Hepatocyte (in vitro differentiated cells): ENCODE measurements at regions not wholly inside any gene's neighbourhood (a gene's known extent, or its start where the extent isn't known, plus 50 kb on each side); places are given as distances from the start of the nearest gene placed in this dataset.

Experiments used
- DNase-seq: peaks from one replicate; pipeline ENCODE4 v3.0.0-alpha.2; 2016; ENCODE audit warnings: low spot score
- H2AFZ ChIP-seq: fragments of 200-600 bp; sonication (generic); 2 replicates; pipeline ENCODE4 v1.6.0; 2016; ENCODE audit warnings: antibody characterized with exemption, mild to moderate bottlenecking
- H3K27ac ChIP-seq: fragments of 200-600 bp; sonication (generic); 2 replicates; pipeline ENCODE4 v1.5.1; 2016; ENCODE audit warnings: mild to moderate bottlenecking
- H3K27me3 ChIP-seq: fragments of 200-600 bp; sonication (generic); 2 replicates; pipeline ENCODE4 v1.6.1; 2016
- H3K36me3 ChIP-seq: fragments of 200-600 bp; sonication (generic); replicated peaks from 2 replicates; pipeline ENCODE4 v1.5.1; 2016; ENCODE audit warnings: low read depth; ENCODE audit not compliant: insufficient read depth
- H3K4me1 ChIP-seq: fragments of 200-600 bp; sonication (generic); 2 replicates; pipeline ENCODE4 v1.5.1; 2016; ENCODE audit warnings: mild to moderate bottlenecking, moderate library complexity; ENCODE audit not compliant: insufficient read depth
- H3K4me2 ChIP-seq: fragments of 200-600 bp; sonication (generic); 2 replicates; pipeline ENCODE4 v1.6.0; 2016
- H3K4me3 ChIP-seq: fragments of 200-600 bp; sonication (generic); 2 replicates; pipeline ENCODE4 v1.5.1; 2016; ENCODE audit warnings: mild to moderate bottlenecking
- H3K79me2 ChIP-seq: fragments of 200-600 bp; sonication (generic); 2 replicates; pipeline ENCODE4 v1.6.0; 2017; ENCODE audit warnings: mild to moderate bottlenecking
- H3K9me2 ChIP-seq: fragments of 200-600 bp; sonication (generic); replicated peaks from 2 replicates; pipeline ENCODE4 v1.6.0; 2017; ENCODE audit warnings: mild to moderate bottlenecking; ENCODE audit not compliant: insufficient read depth
- H3K9me3 ChIP-seq: fragments of 200-600 bp; sonication (generic); 2 replicates; pipeline ENCODE4 v1.5.1; 2016; ENCODE audit warnings: low read depth, mild to moderate bottlenecking
- H4K20me1 ChIP-seq: fragments of 200-600 bp; sonication (generic); 2 replicates; pipeline ENCODE4 v1.6.0; 2016; ENCODE audit warnings: mild to moderate bottlenecking; ENCODE audit not compliant: insufficient read depth, poor library complexity, severe bottlenecking
- CTCF ChIP-seq: fragments of 200-600 bp; sonication (generic); IDR thresholded peaks from 2 replicates; pipeline ENCODE4 v1.5.1; 2016; ENCODE audit warnings: antibody characterized with exemption, mild to moderate bottlenecking; ENCODE audit not compliant: poor library complexity
- EZH2 ChIP-seq: fragments of 200-600 bp; sonication (generic); IDR thresholded peaks from 2 replicates; pipeline ENCODE4 v1.6.1; 2016; ENCODE audit warnings: antibody characterized with exemption, mild to moderate bottlenecking, borderline replicate concordance
- EZH2phosphoT487 ChIP-seq: fragments of 200-600 bp; sonication (generic); IDR thresholded peaks from one replicate; pipeline ENCODE4 v1.6.1; 2018; ENCODE audit warnings: antibody characterized with exemption, mild to moderate bottlenecking, low read depth, moderate library complexity; ENCODE audit not compliant: unreplicated experiment, severe bottlenecking
- WGBS: methylation state at CpG from one replicate; pipeline ENCODE4 v1.1.6; 2016; ENCODE audit warnings: low lambda C conversion rate; ENCODE audit errors: missing lambda C conversion rate; 5-methylcytosine and 5-hydroxymethylcytosine counted together

DNA sequence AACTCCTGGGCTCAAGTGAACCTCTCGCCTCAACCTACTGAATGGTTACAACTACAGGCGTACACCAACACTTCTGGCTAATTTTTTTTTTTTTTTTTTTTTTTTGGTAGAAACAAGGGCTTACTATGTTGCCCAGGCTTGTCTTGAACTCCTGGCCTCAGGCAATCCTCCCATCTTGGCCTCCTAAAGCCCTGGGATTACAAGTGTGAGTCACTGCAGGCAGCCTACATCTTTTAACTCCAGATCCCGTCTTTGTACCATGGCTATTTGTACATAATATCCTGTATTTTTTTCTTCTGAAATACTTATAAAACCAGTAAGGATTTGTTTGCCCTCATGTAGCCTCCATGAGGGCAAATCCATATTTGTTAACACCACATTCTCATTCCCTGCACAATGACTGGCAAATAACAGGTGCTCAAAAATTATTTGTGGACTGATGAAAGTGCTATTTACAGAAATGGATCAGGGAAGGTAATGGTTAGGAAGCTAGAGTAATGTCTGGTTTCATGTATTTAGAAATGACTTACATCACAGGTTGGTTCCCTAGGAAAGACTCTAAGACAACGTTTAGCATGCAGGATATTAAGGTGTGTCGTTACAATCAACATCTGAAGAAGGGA, 51.9 kb upstream of the POU5F2 start:
- TF ChIP-seq CTCF = no peak
- no peak for TF ChIP-seq EZH2phosphoT487
- no peak for TF ChIP-seq EZH2
- 94% methylated on average over 5 of the region's 5 CpGs for WGBS

GRCh38 chr5:93791518-93791972, 50.1 kb upstream of the POU5F2 start:
- Histone ChIP-seq H3K4me1 (peaks cover 3% of the 10 kb centered on the region), H3K27ac (no peak overlapping the region), H3K9me2 (no peaks in the 10 kb centered on the region), H3K79me2 (no peaks in the 10 kb centered on the region), H3K4me2 (no peak overlapping the region), H2AFZ (no peak overlapping the region), H4K20me1 (no peaks in the 10 kb centered on the region), H3K27me3 (no peaks in the 10 kb centered on the region), H3K9me3 (no peaks in the 10 kb centered on the region), H3K36me3 (no peaks in the 10 kb centered on the region), H3K4me3 (no peak overlapping the region)
- WGBS = 33% methylated on average over 3 of the region's 3 CpGs
- TF ChIP-seq EZH2phosphoT487 (no peak), CTCF (no peak), EZH2 (no peak)
- DNase-seq = peak; percentile 5

More for the DNA sequence above, 51.9 kb upstream of the POU5F2 start:
- Histone ChIP-seq H3K9me3 (no peaks in the 10 kb centered on the region), H3K36me3 (no peaks in the 10 kb centered on the region), H2AFZ (no peak overlapping the region), H3K9me2 (no peaks in the 10 kb centered on the region), H3K4me1 (peaks cover 3% of the 10 kb centered on the region), H3K4me3 (no peak overlapping the region), H3K27ac (no peak overlapping the region), H4K20me1 (no peaks in the 10 kb centered on the region), H3K27me3 (no peaks in the 10 kb centered on the region), H3K4me2 (no peak overlapping the region), H3K79me2 (no peaks in the 10 kb centered on the region)
- DNase-seq = no peak
